ENCODE measurements at regions not wholly inside any gene's neighbourhood (a gene's known extent, or its start where the extent isn't known, plus 50 kb on each side); places are given as distances from the start of the nearest gene placed in this dataset.

DNA sequence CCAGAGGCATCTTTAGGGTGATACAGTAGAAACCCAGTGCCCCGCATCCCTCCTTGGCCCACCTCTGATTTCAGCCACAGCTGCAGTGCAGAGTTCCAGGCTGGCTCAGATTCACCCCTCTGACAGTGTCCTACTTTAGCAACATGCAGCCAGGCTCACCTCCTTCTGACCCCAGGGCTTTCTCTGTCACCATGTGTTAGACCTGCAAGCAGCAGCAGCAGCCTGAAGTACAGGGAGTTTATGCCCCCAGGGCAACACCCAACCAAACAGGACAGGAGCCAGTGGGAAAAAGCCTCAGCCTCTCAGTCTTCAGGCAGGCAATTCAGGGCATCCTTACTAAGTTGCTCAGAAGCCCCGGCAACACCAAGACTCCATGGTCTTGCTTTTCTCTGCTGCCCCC lies 109.0 kb upstream of the PLXNA4 start:
- Histone ChIP-seq H3K79me2 (replicated peaks; ENCODE audit: insufficient read depth, low read length) (no peaks in the 10 kb centered on the region), H2AFZ (ENCODE audit: low read depth, low read length) (no peak overlapping the region), H3K36me3 (ENCODE audit: insufficient read depth, low read length) (no peaks in the 10 kb centered on the region), H3K27me3 (ENCODE audit: insufficient read depth, low read depth, low read length) (no peaks in the 10 kb centered on the region), H3K4me3 (ENCODE audit: low read length) (no peak overlapping the region), H4K20me1 (ENCODE audit: insufficient read depth) (no peaks in the 10 kb centered on the region), H3K9ac (ENCODE audit: low read length) (no peak overlapping the region), H3K27ac (ENCODE audit: low read length) (no peak overlapping the region), H3F3A (ENCODE audit: insufficient read depth, low read length, poor library complexity, severe bottlenecking) (no peaks in the 10 kb centered on the region), H3K9me3 (ENCODE audit: low read length) (no peaks in the 10 kb centered on the region), H3K9me2 (ENCODE audit: insufficient read depth, low read length) (no peaks in the 10 kb centered on the region), H3K4me2 (ENCODE audit: low read length) (no peak overlapping the region)
- TF ChIP-seq TAF1 (IDR thresholded peaks at IDR 0.05; ENCODE audit: low read depth) = no peak
- no peak for TF ChIP-seq MXI1 (conservative IDR thresholded peaks at IDR 0.05; ENCODE audit: poor library complexity, severe bottlenecking)
- TF ChIP-seq RAD21 (conservative IDR thresholded peaks at IDR 0.05) = no peak

DNA sequence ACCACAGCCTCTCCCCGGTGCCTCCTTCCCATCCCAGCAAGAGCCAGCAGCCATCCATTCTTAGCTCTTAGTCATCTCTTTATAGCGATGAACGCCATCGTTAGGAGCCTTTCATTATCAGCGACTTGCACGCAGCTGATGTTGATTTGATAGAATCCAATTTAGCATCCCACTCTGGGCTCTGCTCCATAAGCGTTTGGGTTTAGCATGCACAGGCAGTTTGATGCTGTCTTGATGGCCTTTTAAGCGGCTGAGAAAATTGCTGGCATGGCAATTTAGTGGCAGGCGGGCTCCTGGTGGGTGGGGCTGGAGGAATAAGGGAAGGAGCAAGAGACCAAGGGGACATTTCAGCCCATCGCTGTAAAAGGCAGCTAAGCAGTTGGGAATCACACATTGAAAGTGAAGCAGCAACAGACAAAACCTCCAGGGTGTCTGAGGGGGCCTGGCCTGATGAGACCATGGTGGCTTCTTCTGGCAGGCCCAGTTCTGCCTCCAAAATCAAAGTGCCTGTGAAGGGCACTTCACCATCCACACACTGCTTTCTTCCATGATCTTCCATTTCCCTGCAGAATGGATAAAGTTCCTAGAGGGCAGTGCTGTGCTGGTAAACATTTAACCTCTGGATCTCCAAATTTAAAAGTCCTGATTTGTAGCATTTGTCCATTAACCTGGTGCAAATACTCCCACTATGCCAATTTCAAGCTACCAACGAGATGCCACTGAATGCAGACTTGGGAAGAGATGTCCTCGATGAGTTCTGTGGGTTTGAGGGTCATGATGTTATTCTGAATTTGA lies 107.8 kb upstream of the PLXNA4 start:
- H3K9ac ChIP-seq (ENCODE audit: low read length) = no peak overlapping the region
- H3K79me2 ChIP-seq (replicated peaks; ENCODE audit: insufficient read depth, low read length) = no peaks in the 10 kb centered on the region
- H3K27me3 ChIP-seq (ENCODE audit: insufficient read depth, low read depth, low read length) = no peaks in the 10 kb centered on the region
- H3F3A ChIP-seq (ENCODE audit: insufficient read depth, low read length, poor library complexity, severe bottlenecking) = no peaks in the 10 kb centered on the region
- H3K4me2 ChIP-seq (ENCODE audit: low read length) = no peak overlapping the region
- no peaks in the 10 kb centered on the region for H3K36me3 ChIP-seq (ENCODE audit: insufficient read depth, low read length)
- no peak overlapping the region for H3K4me3 ChIP-seq (ENCODE audit: low read length)
- peak overlapping the region; percentile 14 for H3K27ac ChIP-seq (ENCODE audit: low read length)
- TF ChIP-seq, protein P1, sequence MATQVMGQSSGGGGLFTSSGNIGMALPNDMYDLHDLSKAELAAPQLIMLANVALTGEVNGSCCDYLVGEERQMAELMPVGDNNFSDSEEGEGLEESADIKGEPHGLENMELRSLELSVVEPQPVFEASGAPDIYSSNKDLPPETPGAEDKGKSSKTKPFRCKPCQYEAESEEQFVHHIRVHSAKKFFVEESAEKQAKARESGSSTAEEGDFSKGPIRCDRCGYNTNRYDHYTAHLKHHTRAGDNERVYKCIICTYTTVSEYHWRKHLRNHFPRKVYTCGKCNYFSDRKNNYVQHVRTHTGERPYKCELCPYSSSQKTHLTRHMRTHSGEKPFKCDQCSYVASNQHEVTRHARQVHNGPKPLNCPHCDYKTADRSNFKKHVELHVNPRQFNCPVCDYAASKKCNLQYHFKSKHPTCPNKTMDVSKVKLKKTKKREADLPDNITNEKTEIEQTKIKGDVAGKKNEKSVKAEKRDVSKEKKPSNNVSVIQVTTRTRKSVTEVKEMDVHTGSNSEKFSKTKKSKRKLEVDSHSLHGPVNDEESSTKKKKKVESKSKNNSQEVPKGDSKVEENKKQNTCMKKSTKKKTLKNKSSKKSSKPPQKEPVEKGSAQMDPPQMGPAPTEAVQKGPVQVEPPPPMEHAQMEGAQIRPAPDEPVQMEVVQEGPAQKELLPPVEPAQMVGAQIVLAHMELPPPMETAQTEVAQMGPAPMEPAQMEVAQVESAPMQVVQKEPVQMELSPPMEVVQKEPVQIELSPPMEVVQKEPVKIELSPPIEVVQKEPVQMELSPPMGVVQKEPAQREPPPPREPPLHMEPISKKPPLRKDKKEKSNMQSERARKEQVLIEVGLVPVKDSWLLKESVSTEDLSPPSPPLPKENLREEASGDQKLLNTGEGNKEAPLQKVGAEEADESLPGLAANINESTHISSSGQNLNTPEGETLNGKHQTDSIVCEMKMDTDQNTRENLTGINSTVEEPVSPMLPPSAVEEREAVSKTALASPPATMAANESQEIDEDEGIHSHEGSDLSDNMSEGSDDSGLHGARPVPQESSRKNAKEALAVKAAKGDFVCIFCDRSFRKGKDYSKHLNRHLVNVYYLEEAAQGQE (IDR thresholded peaks at IDR 0.05; ENCODE audit: borderline replicate concordance) = no peak
- TF ChIP-seq, protein P2, sequence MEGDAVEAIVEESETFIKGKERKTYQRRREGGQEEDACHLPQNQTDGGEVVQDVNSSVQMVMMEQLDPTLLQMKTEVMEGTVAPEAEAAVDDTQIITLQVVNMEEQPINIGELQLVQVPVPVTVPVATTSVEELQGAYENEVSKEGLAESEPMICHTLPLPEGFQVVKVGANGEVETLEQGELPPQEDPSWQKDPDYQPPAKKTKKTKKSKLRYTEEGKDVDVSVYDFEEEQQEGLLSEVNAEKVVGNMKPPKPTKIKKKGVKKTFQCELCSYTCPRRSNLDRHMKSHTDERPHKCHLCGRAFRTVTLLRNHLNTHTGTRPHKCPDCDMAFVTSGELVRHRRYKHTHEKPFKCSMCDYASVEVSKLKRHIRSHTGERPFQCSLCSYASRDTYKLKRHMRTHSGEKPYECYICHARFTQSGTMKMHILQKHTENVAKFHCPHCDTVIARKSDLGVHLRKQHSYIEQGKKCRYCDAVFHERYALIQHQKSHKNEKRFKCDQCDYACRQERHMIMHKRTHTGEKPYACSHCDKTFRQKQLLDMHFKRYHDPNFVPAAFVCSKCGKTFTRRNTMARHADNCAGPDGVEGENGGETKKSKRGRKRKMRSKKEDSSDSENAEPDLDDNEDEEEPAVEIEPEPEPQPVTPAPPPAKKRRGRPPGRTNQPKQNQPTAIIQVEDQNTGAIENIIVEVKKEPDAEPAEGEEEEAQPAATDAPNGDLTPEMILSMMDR (IDR thresholded peaks at IDR 0.05; ENCODE audit: poor library complexity, severe bottlenecking) = peak; percentile 50
- peak; percentile 44 for TF ChIP-seq POLR2AphosphoS5 (IDR thresholded peaks at IDR 0.05)
- peak; percentile 39 for TF ChIP-seq RAD21 (conservative IDR thresholded peaks at IDR 0.05)
- no peak for TF ChIP-seq TAF1 (IDR thresholded peaks at IDR 0.05; ENCODE audit: low read depth)
- peak; percentile 46 for TF ChIP-seq SMC3 (conservative IDR thresholded peaks at IDR 0.05; ENCODE audit: poor library complexity)
- no peak for TF ChIP-seq EP300 (conservative IDR thresholded peaks at IDR 0.05; ENCODE audit: poor library complexity, severe bottlenecking)
- TF ChIP-seq EZH2 (IDR thresholded peaks at IDR 0.05; ENCODE audit: borderline replicate concordance, insufficient read depth, low read length, poor library complexity, severe bottlenecking) = no peak
- no peak for TF ChIP-seq MXI1 (conservative IDR thresholded peaks at IDR 0.05; ENCODE audit: poor library complexity, severe bottlenecking)
- no peaks in the 10 kb centered on the region for H3K9me3 ChIP-seq (ENCODE audit: low read length)
- no peaks in the 10 kb centered on the region for H4K20me1 ChIP-seq (ENCODE audit: insufficient read depth)
- no peaks in the 10 kb centered on the region for H3K9me2 ChIP-seq (ENCODE audit: insufficient read depth, low read length)
- H2AFZ ChIP-seq (ENCODE audit: low read depth, low read length) = no peak overlapping the region

Measured in neural cell (in vitro differentiated cells).